Brain microvascular endothelial cell (primary cell): ENCODE measurements at regions not wholly inside any gene's neighbourhood (a gene's known extent, or its start where the extent isn't known, plus 50 kb on each side); places are given as distances from the start of the nearest gene placed in this dataset.
"Not testable (repeated sequence)": the region's sequence is repeated elsewhere in the genome, so short reads cannot be mapped to it uniquely, and the experiment has no call there.

Source experiments
- DNase-seq: peaks from one replicate; pipeline ENCODE4 v3.0.0-alpha.2; 2020
- H3K27ac ChIP-seq: fragments of 250-450 bp; sonication (Bioruptor Pico); 2 replicates; pipeline ENCODE4 v1.5.1; 2020; ENCODE audit warnings: mild to moderate bottlenecking, moderate library complexity
- H3K27me3 ChIP-seq: fragments of 250-450 bp; sonication (Bioruptor Pico); replicated peaks from 2 replicates; pipeline ENCODE4 v1.5.1; 2020; ENCODE audit warnings: mild to moderate bottlenecking
- H3K36me3 ChIP-seq: fragments of 250-450 bp; sonication (Bioruptor Pico); replicated peaks from 2 replicates; pipeline ENCODE4 v1.5.1; 2020; ENCODE audit warnings: mild to moderate bottlenecking
- H3K4me3 ChIP-seq: 2 replicates; pipeline ENCODE4 v1.5.1; 2011; ENCODE audit warnings: low read depth, mild to moderate bottlenecking, control low read depth, low read length, moderate library complexity
- CTCF ChIP-seq: IDR thresholded peaks from 2 replicates; pipeline ENCODE4 v1.5.1; 2011; ENCODE audit warnings: low read depth, mild to moderate bottlenecking, moderate library complexity, low read length, control low read depth, inconsistent platforms; ENCODE audit errors: missing control alignments
- in situ Hi-C: cut with HindIII; loops from 2 replicates; pipeline ENCODE4 v1.10.0; 2017; ENCODE audit warnings: low sequenced_read_pairs, low pct_ligation_motif_present

GRCh38 chr12:107377596-107378385 lies 284.4 kb upstream of the CRY1 start:
- no peak for TF ChIP-seq CTCF
- Histone ChIP-seq H3K36me3 (no peaks in the 10 kb centered on the region), H3K27me3 (no peaks in the 10 kb centered on the region), H3K27ac (no peak overlapping the region), H3K4me3 (no peak overlapping the region)
- in situ Hi-C loops = no loop called here
- no peak for DNase-seq

- no peak for DNase-seq
- Histone ChIP-seq H3K36me3 (no peaks in the 10 kb centered on the region), H3K4me3 (no peak overlapping the region), H3K27ac (no peak overlapping the region), H3K27me3 (no peaks in the 10 kb centered on the region)
- in situ Hi-C loops = no loop called here
- TF ChIP-seq CTCF = no peak
Measured at GRCh38 chr12:107378609-107379008, 285.3 kb upstream of the CRY1 start.

GRCh38 chr12:107379142-107379851 lies 285.9 kb upstream of the CRY1 start:
- in situ Hi-C loops, H3K27me3 ChIP-seq, H3K4me3 ChIP-seq, H3K36me3 ChIP-seq: not testable (repeated sequence)
- peak overlapping the region; percentile 8 for H3K27ac ChIP-seq
- peak; percentile 42 for DNase-seq

- peak; percentile 33 for DNase-seq
- Histone ChIP-seq H3K27ac (peak overlapping the region; percentile 44), H3K36me3 (no peaks in the 10 kb centered on the region), H3K4me3 (no peak overlapping the region), H3K27me3 (no peaks in the 10 kb centered on the region)
- TF ChIP-seq CTCF = no peak
- in situ Hi-C loops = no loop called here
Measured at GRCh38 chr12:107379852-107380567, 286.7 kb upstream of the CRY1 start.

GRCh38 chr12:107384645-107385044 lies 291.3 kb upstream of the CRY1 start:
- Histone ChIP-seq H3K27me3 (no peaks in the 10 kb centered on the region), H3K4me3 (no peak overlapping the region), H3K27ac (no peak overlapping the region), H3K36me3 (no peaks in the 10 kb centered on the region)
- no peak for DNase-seq
- in situ Hi-C loops = no loop called here
- TF ChIP-seq CTCF = no peak

GRCh38 chr12:107385509-107385908 lies 292.2 kb upstream of the CRY1 start:
- no peak for TF ChIP-seq CTCF
- Histone ChIP-seq H3K27me3 (no peaks in the 10 kb centered on the region), H3K27ac (no peak overlapping the region), H3K36me3 (no peaks in the 10 kb centered on the region), H3K4me3 (no peak overlapping the region)
- in situ Hi-C loops = no loop called here
- DNase-seq = no peak
